HG02973 (cell line): ENCODE measurements at regions not wholly inside any gene's neighbourhood (a gene's known extent, or its start where the extent isn't known, plus 50 kb on each side); places are given as distances from the start of the nearest gene placed in this dataset.

ENCODE experiments used
- ATAC-seq: cut with Tn5 transposase; IDR thresholded peaks from one replicate; pipeline ENCODE4 v1.9.1; 2021; ENCODE audit warnings: moderate library complexity; ENCODE audit not compliant: unreplicated experiment

DNA sequence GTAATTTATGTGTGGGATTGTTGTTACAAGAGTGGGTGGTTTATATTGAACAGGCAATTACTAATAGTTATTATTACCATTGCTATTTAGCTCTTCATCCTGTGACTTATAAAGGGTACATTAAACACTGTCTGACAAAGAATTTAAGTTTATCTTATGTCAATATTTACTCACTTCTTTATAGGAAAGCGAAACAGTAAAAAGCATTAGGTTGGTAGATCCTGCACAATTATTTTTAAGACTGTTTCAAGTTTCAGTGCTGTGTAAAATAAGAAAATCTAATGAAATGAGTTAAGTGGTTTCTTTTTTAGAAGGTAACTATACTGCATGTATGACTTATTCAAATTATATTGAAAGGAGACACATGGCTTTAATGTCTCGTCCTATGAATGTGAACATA lies 135.8 kb upstream of the MAP3K7 start:
- no peak for ATAC-seq

DNA sequence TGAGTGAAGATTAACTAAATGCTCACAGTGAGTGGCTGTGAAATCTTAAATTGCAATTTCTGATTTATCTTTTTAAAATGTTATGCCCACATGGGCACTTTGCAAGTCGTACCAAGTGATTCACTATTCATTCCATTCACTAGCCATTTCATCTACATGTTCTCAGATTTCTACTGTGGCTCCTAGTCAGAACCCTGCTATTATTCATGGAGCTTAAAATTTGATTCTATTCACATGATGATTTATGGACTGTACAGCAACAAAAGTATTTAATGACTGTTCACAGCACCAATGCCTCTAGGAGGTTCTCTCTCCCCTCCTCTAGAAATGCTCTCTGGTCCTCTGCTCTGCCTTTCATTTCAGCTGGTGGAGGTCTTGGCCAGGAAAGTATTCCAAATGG lies 133.5 kb upstream of the MAP3K7 start:
- no peak for ATAC-seq

DNA sequence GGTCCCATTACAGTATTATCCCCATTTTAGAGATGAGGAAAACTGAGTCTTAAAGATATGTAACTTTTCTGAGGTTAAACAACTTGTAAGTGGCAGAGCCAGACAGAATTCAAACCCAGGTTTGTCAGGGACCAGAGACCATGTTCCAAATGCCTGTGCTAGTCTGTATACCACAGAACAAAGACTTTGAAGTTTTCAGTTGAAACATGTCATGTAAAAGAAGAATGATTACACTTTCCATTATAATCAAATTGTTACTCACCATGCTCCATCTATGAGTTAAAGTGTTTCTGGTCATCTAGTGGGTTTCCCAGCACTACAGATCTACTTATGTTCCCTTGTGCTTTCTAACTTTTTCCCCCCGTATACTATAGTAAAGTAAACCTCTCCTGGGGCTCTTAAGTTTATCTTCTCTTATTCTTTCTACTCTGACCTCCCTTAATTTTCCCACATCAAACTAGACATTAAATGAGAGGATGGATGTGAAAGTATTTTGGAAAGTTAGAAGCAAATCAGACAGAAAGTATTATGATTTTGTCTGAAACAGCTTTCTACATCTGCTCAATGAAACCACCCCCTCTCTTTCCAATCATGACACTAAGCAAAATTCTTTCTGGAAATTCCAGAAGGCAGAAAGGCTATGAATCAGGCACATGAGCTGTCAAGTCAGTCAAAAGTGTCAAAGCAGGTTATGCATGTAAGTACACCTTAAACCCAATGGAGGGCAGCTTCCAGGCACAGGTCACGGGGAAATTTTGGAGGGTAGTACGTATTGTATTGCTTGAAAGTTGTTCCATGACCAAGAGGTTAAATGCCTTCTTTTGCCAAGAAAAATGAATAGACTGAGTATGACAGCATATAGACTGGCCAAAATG lies 132.7 kb upstream of the MAP3K7 start:
- ATAC-seq, result no peak

DNA sequence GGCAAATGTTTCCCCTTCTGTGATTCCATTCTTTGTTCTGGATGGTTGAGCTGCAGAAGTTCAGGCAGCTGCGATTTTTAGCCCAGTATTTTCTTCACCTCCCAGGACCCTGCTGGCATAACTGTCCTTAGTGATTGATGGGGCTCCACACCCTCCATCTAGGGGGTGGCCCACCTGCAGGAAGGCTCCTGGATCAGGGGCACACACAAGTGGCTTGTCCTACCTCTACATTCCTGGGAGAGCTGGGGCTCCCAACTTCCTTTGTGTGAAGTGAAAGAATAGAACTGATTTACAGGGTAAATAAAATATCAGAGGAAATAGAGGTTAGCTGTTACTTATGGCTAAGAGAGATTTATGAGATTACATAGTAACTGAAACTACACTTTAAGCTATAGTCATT lies 129.5 kb upstream of the MAP3K7 start:
- ATAC-seq, result no peak

DNA sequence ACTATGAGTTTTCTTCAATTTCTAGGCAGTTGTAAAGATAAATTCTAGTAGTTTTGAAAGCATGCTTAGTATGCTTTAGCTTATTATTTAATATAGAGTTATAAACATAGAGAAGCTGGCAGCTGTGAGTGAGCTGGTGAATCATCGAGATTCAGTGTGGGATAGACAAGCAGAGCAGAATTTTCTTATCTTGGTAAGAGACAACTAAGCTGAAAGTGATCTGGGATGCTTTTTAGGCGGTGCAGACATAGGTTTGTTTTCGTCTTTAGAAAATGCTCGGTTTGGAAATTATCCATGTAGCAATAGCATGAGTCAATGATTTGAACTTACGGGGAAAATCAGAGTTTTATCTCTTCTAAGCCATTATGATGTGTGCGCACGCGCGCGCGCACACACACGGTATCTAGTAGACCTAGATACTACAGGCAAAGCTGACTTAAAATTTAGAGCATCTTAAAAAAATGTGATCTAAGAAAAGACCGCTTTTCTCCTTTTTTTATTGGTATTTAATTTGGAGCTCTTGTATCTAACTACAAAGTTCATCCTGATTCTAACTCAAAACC lies 128.3 kb upstream of the MAP3K7 start:
- no peak for ATAC-seq

DNA sequence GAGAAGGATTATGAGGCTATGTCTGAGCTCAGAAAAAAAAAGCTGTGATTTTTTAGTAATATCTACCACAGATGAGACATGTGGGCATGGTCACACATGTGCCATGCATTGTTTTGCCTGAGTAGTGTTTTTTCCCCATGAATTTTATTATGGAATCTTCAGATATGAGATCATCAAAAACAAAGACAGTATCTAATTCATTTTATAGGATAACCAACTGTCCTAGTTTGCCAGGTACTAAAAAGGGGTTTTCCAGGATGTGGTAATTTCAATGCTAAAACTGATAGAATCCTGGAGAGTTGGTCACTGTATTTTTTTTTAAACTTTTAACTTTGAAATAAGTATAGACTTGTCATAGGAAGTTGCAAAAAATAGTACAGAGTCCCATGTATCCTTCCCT lies 127.4 kb upstream of the MAP3K7 start:
- ATAC-seq, result no peak

DNA sequence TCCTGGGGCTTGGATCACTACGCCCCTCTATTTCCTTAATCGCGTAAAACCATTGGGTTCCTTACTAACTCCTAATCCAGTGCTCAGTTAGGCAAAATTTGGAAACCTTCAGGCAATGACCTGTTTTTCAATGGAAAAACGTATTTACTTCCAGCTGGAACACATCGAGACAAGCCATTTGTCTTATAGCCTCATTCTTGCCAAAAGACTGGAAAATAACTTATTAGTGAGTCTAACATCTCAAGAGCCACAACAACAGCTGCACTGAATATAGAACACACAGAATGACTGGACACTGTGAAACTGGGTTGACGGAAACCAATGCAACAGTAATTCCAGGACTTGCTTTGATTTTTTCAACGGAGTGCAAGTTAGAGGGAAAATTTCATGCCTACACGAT lies 125.2 kb upstream of the MAP3K7 start:
- no peak for ATAC-seq

DNA sequence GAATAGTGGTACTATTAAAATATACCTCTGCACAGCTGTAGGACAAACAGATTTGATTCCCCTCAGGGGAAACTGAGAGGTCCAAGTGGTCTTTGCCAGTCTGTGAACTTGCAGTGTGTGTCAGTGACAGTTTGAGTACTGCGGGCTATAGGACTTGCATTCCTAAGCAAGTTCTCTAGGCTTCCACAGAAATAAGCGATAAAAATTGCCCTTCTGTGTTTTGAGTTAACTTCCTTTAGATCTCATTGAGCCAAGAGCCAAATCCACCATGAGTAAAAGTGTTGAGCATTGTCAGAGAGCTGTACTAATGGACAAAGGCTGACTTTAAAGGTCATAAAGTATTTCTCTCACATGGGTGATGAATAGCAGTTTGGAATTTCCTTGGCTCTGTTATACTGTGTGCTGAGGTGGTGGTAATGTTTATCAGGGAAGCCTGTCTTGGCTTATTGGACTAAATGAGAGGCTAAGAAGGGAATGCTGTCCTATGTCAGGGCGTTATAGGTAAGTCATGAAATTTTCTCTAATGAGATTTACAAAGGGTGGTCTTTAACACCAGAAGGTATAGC lies 122.6 kb upstream of the MAP3K7 start:
- no peak for ATAC-seq

DNA sequence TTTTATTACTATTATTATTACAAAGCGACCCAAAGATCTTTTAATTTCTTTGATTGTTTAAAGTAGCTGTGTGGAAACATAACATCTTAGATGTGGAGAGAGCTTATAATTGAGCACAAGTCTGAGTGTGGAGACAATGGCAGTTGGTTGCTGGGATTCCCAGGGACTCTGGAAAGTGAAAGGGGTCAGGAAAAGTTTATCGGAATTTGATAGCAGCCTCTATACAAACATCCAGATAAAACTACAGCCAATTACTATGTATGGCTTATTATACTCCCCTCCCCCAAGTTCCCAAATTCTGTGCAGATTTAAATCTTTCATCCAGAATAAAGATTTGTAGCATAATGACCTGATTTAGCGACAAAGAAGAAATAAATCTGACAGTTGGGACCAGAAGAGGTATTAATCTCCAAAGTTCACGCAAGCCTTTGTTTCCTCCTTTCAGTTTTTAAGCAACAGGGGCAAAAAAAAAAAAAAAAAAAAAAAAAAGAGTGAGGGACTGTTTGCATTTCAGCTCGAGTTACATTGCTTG lies 121.4 kb upstream of the MAP3K7 start:
- no peak for ATAC-seq

DNA sequence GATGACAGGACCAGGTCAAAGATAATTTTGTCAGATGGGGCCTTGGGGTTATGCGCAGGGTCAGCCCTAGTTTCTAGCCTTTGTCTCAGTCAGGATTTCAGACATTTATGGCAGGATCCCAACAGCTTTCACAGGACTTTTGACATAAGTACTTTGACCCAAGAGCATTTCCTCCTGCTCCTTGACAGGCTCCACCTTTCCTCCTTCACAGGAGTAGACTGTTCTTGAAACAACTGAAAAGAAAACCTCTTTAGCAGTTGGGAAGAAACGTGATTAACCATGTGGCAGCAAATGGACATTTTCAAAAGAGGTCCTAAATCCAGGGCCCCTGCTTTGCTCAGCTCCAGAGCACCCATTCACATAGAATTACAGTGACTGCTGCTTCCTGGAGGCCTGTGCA lies 120.4 kb upstream of the MAP3K7 start:
- no peak for ATAC-seq

DNA sequence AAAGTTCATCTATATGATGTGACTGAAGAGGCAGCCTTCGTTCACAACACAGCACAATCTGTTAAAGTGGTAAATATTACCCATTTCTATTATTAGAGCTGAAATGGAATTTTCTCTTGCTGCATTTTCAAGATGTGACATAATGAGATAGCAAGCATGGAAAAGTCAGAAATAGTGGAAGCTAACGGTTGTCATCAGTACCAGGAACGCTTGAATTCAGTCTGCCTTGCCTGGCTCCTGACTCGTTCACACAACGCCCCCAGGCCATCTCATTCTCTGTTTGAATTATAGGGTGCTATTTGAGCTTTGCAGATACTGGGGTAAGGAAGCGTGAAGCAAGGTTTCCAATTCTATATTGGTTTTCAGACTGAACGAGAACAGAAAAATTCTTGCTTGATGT lies 116.5 kb upstream of the MAP3K7 start:
- ATAC-seq, result no peak

DNA sequence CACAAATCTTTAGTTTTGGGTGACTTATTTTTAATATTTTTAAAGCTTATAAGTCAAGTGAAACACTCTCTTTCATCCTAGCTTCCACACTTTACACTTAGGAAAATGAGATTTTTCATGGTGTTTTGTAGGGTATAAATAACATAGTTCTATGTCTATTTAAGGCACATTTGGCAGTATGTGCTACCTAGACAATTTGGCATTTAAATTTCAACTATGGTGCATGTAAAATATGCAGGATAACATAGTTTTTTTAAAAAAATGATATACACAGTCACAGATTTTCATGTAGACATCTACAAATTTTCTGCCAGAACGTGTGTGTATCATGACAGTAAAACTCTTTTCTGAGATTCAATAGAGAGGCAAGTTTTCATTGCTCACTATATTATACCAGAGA lies 115.1 kb upstream of the MAP3K7 start:
- no peak for ATAC-seq

DNA sequence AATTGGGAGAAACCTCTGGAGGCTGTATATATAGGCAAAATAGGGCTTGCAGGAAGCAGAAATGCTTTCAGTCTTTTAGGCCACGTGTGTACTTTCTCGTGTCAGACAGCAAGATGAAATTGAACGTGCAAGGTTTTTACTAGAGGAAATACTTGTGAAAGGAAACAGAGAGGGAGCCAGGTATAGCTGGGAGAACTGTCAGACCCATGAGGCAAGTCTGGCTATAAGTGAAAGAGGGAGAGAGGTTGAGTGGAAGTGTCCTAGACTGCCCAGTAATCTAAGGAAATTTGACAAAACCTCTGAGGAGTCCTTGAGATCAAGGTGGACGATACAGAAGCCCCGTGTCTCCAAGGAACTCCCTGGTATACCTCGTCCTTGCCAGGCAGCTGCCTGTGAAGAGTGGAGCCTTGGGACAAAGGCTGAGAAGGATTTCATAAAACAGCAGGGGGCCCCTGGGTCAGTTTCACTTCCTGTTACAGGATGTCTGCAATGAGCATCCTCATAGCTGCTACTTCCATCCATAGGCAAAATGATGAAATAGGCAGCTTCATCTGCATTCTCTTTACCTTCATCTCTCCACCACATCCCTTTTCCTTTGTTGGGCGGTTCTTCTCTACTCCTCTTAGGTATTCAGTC lies 114.4 kb upstream of the MAP3K7 start:
- ATAC-seq, result peak; percentile 89

DNA sequence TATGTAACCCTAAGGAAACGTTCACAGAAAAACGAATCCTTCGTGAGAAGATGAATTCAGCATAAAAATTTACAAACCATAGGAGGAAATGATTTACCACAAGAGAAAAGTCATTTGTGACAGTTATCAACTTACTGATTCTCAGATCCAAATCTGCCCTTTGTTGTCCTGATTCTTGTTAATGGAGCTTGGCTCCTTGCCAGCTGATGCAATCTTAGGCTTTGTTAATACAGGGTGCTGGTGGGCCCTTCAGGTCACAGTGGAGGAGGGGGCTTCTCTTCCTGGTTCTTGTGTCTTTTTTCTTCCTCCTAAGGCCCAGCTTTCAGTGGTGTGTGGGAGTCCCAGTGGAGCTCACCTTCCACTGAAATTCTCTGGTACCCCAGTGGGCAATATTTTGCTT lies 108.4 kb upstream of the MAP3K7 start:
- ATAC-seq, result no peak

DNA sequence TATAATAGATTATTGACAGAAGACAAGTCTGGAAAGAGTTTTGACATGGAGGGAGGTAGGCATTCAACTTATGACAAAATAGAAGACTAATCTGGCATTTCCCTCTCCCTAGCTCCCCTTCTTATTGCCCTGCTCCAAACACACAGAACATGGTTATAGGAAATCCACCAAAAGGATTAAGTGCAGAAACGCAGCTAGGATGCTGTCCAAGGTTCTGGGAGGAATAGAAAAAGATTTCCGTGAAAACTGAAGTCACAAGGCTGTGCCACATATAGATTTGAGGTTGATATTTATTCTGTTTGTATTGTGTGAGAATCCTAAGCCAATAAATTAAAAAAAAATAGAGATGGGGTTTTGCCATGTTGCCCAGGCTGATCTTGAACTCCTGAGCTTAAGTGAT lies 107.9 kb upstream of the MAP3K7 start:
- ATAC-seq, result no peak

DNA sequence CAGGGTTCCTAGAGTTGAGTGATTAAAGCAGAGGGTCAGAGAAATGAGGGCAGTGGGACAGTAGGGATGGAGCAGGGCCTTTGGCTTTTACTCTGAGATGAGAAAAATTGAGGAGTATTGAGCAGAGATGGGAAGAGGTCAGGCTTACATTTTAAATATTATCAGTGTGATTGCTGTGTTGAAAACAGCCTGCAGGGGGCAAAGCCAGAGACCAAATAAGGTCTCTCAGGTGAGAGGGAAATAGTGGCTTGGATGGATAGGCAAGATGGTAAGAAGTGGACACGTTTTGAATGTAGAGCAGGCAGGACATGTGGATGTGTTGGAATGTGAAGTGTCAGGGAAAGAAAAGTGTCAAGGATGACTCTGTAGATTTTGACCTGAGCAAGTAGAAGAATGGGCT lies 105.0 kb upstream of the MAP3K7 start:
- no peak for ATAC-seq

DNA sequence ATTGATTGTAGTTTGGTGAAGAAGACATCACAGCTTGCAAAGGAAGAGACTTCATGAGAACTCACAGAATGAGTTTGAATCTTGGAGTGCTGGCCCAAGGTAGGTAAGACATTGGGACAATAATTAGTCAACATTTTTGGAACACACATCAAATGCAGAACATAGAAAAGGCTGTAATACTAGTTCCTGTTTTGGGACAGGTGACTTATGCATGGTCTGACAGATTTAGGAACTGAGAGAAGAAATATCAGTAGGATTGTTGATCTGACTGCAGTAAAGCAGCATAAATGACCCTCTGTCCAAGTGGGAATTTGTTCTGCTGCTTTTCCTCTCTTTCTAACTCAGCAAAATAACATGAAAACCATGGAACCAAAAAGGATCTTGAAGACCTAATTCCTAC lies 102.3 kb upstream of the MAP3K7 start:
- ATAC-seq, result no peak

DNA sequence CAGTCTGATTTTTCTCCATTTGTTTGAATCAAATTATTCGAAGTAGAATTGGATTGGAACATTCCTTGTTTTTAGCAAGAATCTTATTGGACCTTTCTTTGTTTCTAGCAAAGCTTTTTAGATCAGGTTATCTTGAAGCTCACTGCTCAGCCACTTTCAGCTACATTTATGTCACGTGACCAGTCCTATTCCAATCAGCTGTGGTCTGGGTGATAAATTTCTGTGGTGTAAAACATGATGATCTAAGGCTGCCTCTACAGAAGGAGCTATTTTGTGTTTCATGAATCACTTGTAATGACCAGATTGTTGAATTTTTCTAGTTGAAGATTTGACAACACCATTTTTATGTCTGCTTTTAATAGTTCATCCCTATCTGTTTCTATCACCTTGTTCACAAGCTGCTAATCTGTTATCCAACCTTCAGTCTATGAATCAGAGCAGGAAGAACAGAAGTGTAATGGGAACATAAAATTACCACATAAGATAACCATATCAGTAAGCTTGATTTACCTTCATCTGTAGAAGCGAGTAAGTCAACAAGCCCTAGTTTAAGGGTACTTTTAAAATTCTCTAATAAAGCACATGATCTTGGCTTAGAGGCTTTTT lies 101.0 kb upstream of the MAP3K7 start:
- no peak for ATAC-seq

DNA sequence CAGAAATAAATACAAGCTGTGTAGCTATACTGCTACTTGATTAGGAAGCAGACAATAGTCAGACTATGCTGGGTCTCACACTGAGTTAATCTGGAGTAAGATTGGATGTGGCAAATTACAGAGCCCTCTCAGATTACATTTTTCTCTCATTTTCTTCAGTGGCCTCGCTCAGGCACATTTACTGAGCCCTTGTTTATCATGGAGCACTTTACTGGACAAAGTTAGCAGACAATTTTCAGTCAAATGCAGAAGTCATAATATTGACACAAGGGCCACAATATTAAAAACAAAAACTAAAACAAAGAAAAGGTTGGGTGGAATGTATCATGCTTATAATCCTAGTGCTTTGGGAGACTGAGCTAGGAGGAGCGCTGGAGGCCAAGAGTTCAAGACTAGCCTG lies 95.0 kb upstream of the MAP3K7 start:
- no peak for ATAC-seq

DNA sequence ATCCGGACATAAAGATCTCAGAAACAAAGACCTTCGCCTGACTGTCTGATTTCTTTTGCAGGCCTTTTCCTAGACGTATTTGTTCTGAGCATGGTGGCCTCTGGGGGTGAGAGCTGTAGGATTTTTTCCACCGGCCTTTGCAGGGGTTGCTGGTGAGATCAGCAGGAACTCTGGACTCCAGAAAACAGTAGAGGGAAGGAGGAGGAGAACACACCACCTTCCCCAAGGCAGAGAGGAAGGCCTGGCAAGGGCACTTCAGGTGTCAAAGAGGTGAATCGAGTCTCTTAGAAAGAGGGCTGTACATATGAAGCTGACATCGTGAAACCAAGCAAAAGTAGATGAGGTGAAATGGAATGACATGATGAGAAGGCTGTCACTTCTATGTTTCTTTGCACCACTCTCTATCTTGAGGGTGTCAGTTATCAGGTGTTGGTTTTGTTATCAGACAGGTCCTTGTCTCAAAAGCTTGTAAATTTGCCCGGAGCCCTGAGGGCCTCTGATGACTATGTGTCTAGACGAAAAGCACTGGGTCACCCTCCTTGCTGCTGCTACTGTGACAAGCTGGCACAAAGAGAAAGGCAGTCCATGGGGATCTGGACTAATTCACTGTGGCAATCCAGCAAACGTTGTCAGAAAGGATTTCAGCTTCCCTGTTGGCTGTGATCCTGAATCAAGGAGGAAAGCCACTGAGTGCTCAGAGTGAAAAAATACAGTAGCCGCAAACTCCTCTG lies 91.3 kb upstream of the MAP3K7 start:
- ATAC-seq, result no peak

DNA sequence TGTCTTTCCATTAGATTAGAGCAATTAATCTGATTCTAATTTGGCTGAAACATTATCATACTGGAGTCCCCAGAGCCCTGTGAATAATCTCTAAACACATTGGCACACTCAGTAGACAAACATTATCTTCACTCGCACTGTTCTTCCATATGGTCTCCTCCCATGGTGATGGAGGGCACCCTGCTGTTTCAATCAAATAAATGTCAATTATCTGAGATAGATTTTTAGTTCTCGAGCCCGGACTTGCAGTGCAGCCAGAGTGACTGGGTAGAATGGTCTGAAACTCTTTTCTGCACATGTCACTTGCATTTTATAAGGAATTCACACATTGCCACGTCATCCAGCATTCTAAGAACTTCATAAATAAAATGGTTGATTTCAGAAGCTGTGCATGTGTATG lies 90.6 kb upstream of the MAP3K7 start:
- no peak for ATAC-seq
